HG03558 (cell line): ENCODE measurements at regions not wholly inside any gene's neighbourhood (a gene's known extent, or its start where the extent isn't known, plus 50 kb on each side); places are given as distances from the start of the nearest gene placed in this dataset.

Source experiments
- ATAC-seq: cut with Tn5 transposase; IDR thresholded peaks from one replicate; pipeline ENCODE4 v1.9.1; 2021; ENCODE audit warnings: moderate number of reproducible peaks; ENCODE audit not compliant: unreplicated experiment; ENCODE audit errors: extremely low read depth

GRCh38 chr9:18190671-18191374 is 283.1 kb upstream of the ADAMTSL1 start:
- ATAC-seq, result no peak

- ATAC-seq, result no peak
Observed at GRCh38 chr9:18194316-18194715, 279.6 kb upstream of the ADAMTSL1 start.

- ATAC-seq, result no peak
Observed at GRCh38 chr9:18195223-18195622, 278.7 kb upstream of the ADAMTSL1 start.

- no peak for ATAC-seq
Observed at GRCh38 chr9:18202924-18203323, 271.0 kb upstream of the ADAMTSL1 start.

- no peak for ATAC-seq
Observed at GRCh38 chr9:18207735-18208134, 266.2 kb upstream of the ADAMTSL1 start.

GRCh38 chr9:18208166-18209059 is 265.5 kb upstream of the ADAMTSL1 start:
- ATAC-seq, result no peak

- no peak for ATAC-seq
Observed at GRCh38 chr9:18215626-18216025, 258.3 kb upstream of the ADAMTSL1 start.

GRCh38 chr9:18216376-18216775 is 257.6 kb upstream of the ADAMTSL1 start:
- no peak for ATAC-seq

GRCh38 chr9:18228101-18228500 is 245.9 kb upstream of the ADAMTSL1 start:
- no peak for ATAC-seq

- no peak for ATAC-seq
Observed at GRCh38 chr9:18229992-18230676, 243.8 kb upstream of the ADAMTSL1 start.

- no peak for ATAC-seq
Observed at GRCh38 chr9:18233311-18233710, 240.6 kb upstream of the ADAMTSL1 start.

- no peak for ATAC-seq
Observed at GRCh38 chr9:18233776-18234445, 240.0 kb upstream of the ADAMTSL1 start.

- no peak for ATAC-seq
Observed at GRCh38 chr9:18235181-18235908, 238.6 kb upstream of the ADAMTSL1 start.

- ATAC-seq, result no peak
Observed at GRCh38 chr9:18236336-18236735, 237.6 kb upstream of the ADAMTSL1 start.

GRCh38 chr9:18237776-18238175 is 236.2 kb upstream of the ADAMTSL1 start:
- no peak for ATAC-seq

GRCh38 chr9:18238254-18238653 is 235.7 kb upstream of the ADAMTSL1 start:
- ATAC-seq, result no peak

- ATAC-seq, result no peak
Observed at GRCh38 chr9:18238752-18239447, 235.1 kb upstream of the ADAMTSL1 start.

GRCh38 chr9:18240213-18240612 is 233.7 kb upstream of the ADAMTSL1 start:
- no peak for ATAC-seq

- no peak for ATAC-seq
Observed at GRCh38 chr9:18245911-18246310, 228.0 kb upstream of the ADAMTSL1 start.
